ENCODE measurements at regions not wholly inside any gene's neighbourhood (a gene's known extent, or its start where the extent isn't known, plus 50 kb on each side); places are given as distances from the start of the nearest gene placed in this dataset.

- TF ChIP-seq POLR2AphosphoS5 (IDR thresholded peaks at IDR 0.05; ENCODE audit: low read depth, low read length): no peak
- TF ChIP-seq SIN3A (IDR thresholded peaks at IDR 0.05; ENCODE audit: borderline replicate concordance, insufficient read depth, low read length): no peak
Measured at GRCh38 chr7:35463751-35464150, 209.9 kb upstream of the TBX20 start.

GRCh38 chr7:35463176-35463700, 209.3 kb upstream of the TBX20 start:
- TF ChIP-seq FOXP2 (optimal IDR thresholded peaks at IDR 0.05; ENCODE audit: borderline replicate concordance, extremely low read depth, extremely low read length, insufficient read depth) (no peak), POLR2AphosphoS5 (IDR thresholded peaks at IDR 0.05; ENCODE audit: low read depth, low read length) (no peak)

GRCh38 chr7:35454575-35455385, 200.9 kb upstream of the TBX20 start:
- no peak for TF ChIP-seq SIN3A (IDR thresholded peaks at IDR 0.05; ENCODE audit: borderline replicate concordance, insufficient read depth, low read length)
- TF ChIP-seq POLR2AphosphoS5 (IDR thresholded peaks at IDR 0.05; ENCODE audit: low read depth, low read length): no peak
- TF ChIP-seq TAF1 (IDR thresholded peaks at IDR 0.05; ENCODE audit: borderline replicate concordance, insufficient read depth, low read length): no peak
- TF ChIP-seq FOXP2 (optimal IDR thresholded peaks at IDR 0.05; ENCODE audit: borderline replicate concordance, extremely low read depth, extremely low read length, insufficient read depth): no peak
- no peak for TF ChIP-seq REST (IDR thresholded peaks at IDR 0.05; ENCODE audit: insufficient read depth in 1 of 2, low read depth in 2 of 2, low read length in 2 of 2)

- TF ChIP-seq POLR2AphosphoS5 (IDR thresholded peaks at IDR 0.05; ENCODE audit: low read depth, low read length) (no peak), FOXP2 (optimal IDR thresholded peaks at IDR 0.05; ENCODE audit: borderline replicate concordance, extremely low read depth, extremely low read length, insufficient read depth) (no peak), SIN3A (IDR thresholded peaks at IDR 0.05; ENCODE audit: borderline replicate concordance, insufficient read depth, low read length) (no peak), TAF1 (IDR thresholded peaks at IDR 0.05; ENCODE audit: borderline replicate concordance, insufficient read depth, low read length) (no peak), REST (IDR thresholded peaks at IDR 0.05; ENCODE audit: insufficient read depth in 1 of 2, low read depth in 2 of 2, low read length in 2 of 2) (no peak)
Measured at GRCh38 chr7:35450456-35451214, 196.7 kb upstream of the TBX20 start.

GRCh38 chr7:35448486-35448885, 194.6 kb upstream of the TBX20 start:
- TF ChIP-seq REST (IDR thresholded peaks at IDR 0.05; ENCODE audit: insufficient read depth in 1 of 2, low read depth in 2 of 2, low read length in 2 of 2) (no peak), TAF1 (IDR thresholded peaks at IDR 0.05; ENCODE audit: borderline replicate concordance, insufficient read depth, low read length) (no peak), FOXP2 (optimal IDR thresholded peaks at IDR 0.05; ENCODE audit: borderline replicate concordance, extremely low read depth, extremely low read length, insufficient read depth) (no peak), SIN3A (IDR thresholded peaks at IDR 0.05; ENCODE audit: borderline replicate concordance, insufficient read depth, low read length) (no peak), POLR2AphosphoS5 (IDR thresholded peaks at IDR 0.05; ENCODE audit: low read depth, low read length) (no peak)

- TF ChIP-seq TAF1 (IDR thresholded peaks at IDR 0.05; ENCODE audit: borderline replicate concordance, insufficient read depth, low read length) (no peak), POLR2AphosphoS5 (IDR thresholded peaks at IDR 0.05; ENCODE audit: low read depth, low read length) (no peak), FOXP2 (optimal IDR thresholded peaks at IDR 0.05; ENCODE audit: borderline replicate concordance, extremely low read depth, extremely low read length, insufficient read depth) (no peak), REST (IDR thresholded peaks at IDR 0.05; ENCODE audit: insufficient read depth in 1 of 2, low read depth in 2 of 2, low read length in 2 of 2) (no peak), SIN3A (IDR thresholded peaks at IDR 0.05; ENCODE audit: borderline replicate concordance, insufficient read depth, low read length) (no peak)
Measured at GRCh38 chr7:35446091-35446490, 192.2 kb upstream of the TBX20 start.
